Mucosa of descending colon (tissue), 3 donors: ENCODE measurements at regions not wholly inside any gene's neighbourhood (a gene's known extent, or its start where the extent isn't known, plus 50 kb on each side); places are given as distances from the start of the nearest gene placed in this dataset.

ENCODE experiments used
- ATAC-seq: fragments of 200-7000 bp; cut with Tn5 transposase; one replicate; pipeline ENCODE4 v1.9.1; 2020; ENCODE audit warnings: mild to moderate bottlenecking, moderate library complexity
- DNase-seq, 3 donors: peaks; one replicate each; pipeline ENCODE4 v3.0.0-alpha.2; 2020
- H3K36me3 ChIP-seq: fragments of 200-600 bp; one replicate; pipeline ENCODE4 v1.8.0; 2021; ENCODE audit warnings: low read depth, mild to moderate bottlenecking
- H3K4me1 ChIP-seq: fragments of 200-600 bp; one replicate; pipeline ENCODE4 v1.8.0; 2021; ENCODE audit warnings: low read depth, mild to moderate bottlenecking
- H3K4me3 ChIP-seq: fragments of 200-600 bp; one replicate; pipeline ENCODE4 v1.8.0; 2021; ENCODE audit warnings: mild to moderate bottlenecking
- H3K9me3 ChIP-seq: fragments of 200-600 bp; one replicate; pipeline ENCODE4 v1.8.0; 2021; ENCODE audit warnings: mild to moderate bottlenecking
- intact Hi-C, 2 donors: fragments of 100-400 bp; cut with DNase I in 1 of 2; cut with micrococcal nuclease in 1 of 2; formaldehyde crosslinking; loops; one replicate each; pipeline versions ENCODE4 v1.11.0 to v1.11.1; 2022; cut with DNase I, micrococcal nuclease
- TF ChIP-seq, protein P1 (sequence below): fragments of 200-600 bp; IDR thresholded peaks from one replicate; pipeline ENCODE4 v1.8.0; 2022; ENCODE audit warnings: antibody characterized with exemption, mild to moderate bottlenecking
- donor health status: DM: no; HTN: no; CAD: no; lungs with moderate emphysema.
- donor health status: DM: no; HTN: no; CAD: no.
- donor health status: DM: no; HTN: yes; CAD: no.

GRCh38 chr5:175243441-175243840 is 200.5 kb downstream of the DRD1 start:
- TF ChIP-seq, protein P1, sequence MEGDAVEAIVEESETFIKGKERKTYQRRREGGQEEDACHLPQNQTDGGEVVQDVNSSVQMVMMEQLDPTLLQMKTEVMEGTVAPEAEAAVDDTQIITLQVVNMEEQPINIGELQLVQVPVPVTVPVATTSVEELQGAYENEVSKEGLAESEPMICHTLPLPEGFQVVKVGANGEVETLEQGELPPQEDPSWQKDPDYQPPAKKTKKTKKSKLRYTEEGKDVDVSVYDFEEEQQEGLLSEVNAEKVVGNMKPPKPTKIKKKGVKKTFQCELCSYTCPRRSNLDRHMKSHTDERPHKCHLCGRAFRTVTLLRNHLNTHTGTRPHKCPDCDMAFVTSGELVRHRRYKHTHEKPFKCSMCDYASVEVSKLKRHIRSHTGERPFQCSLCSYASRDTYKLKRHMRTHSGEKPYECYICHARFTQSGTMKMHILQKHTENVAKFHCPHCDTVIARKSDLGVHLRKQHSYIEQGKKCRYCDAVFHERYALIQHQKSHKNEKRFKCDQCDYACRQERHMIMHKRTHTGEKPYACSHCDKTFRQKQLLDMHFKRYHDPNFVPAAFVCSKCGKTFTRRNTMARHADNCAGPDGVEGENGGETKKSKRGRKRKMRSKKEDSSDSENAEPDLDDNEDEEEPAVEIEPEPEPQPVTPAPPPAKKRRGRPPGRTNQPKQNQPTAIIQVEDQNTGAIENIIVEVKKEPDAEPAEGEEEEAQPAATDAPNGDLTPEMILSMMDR: no peak
- DNase-seq (no peak), ATAC-seq (no peak)
- Histone ChIP-seq H3K4me3 (no peak overlapping the region), H3K36me3 (no peaks in the 10 kb centered on the region), H3K4me1 (no peaks in the 10 kb centered on the region), H3K9me3 (no peaks in the 10 kb centered on the region)
- intact Hi-C loops: no loop called here

GRCh38 chr5:175242207-175242606 is 201.8 kb downstream of the DRD1 start:
- ATAC-seq (no peak), DNase-seq (no peak)
- Histone ChIP-seq H3K4me3 (no peak overlapping the region), H3K4me1 (no peaks in the 10 kb centered on the region), H3K36me3 (no peaks in the 10 kb centered on the region), H3K9me3 (no peaks in the 10 kb centered on the region)
- intact Hi-C loops: no loop called here
- TF ChIP-seq, protein P1: no peak

DNA sequence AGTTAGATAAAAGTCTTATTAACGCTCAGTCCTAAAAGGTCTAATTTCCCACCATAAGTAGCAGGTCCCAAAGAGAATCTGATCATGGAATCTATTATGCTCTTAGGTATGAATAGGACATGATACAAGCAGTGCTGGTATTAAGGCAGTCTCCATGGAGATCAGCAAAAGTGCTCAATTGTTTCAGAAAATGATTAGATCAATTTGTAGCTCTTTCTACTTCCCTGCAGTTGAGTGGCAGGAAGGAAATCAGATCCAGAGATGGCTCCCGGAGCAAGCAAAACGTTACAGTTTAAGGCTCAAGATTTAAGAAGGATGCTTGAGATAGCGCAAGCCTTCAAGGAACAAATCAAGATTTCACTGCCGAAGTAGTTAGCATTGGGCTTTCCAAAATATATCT is 205.7 kb downstream of the DRD1 start:
- TF ChIP-seq, protein P1: no peak
- Histone ChIP-seq H3K4me1 (no peaks in the 10 kb centered on the region), H3K4me3 (no peak overlapping the region), H3K9me3 (no peaks in the 10 kb centered on the region), H3K36me3 (no peaks in the 10 kb centered on the region)
- intact Hi-C loops: no loop called here
- DNase-seq (no peak), ATAC-seq (no peak)

DNA sequence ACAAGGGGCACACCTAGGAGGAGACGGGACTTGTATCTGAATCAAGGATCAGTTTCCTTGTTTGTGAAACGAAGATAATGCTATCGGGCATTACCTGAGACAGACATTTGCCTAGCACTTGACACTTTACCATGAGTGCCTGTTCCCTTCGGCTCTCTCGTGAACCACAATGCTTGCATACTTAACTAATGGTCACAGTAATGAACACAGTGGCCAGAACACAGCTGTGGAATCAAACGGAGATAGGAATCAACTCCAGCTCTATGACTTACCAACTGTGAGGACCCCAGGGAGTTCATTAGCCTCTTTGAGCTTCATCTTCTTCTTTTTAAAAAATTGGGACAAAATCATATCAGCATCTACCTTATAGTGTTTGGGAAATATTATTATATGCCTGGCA is 207.8 kb downstream of the DRD1 start:
- intact Hi-C loops: no loop called here
- TF ChIP-seq, protein P1: no peak
- Histone ChIP-seq H3K36me3 (no peaks in the 10 kb centered on the region), H3K4me1 (no peaks in the 10 kb centered on the region), H3K4me3 (no peak overlapping the region), H3K9me3 (no peaks in the 10 kb centered on the region)
- DNase-seq: no peak
- ATAC-seq: no peak

GRCh38 chr5:175235251-175235960 is 208.6 kb downstream of the DRD1 start:
- Histone ChIP-seq H3K4me3 (no peak overlapping the region), H3K36me3 (no peaks in the 10 kb centered on the region), H3K9me3 (no peaks in the 10 kb centered on the region), H3K4me1 (no peaks in the 10 kb centered on the region)
- TF ChIP-seq, protein P1: no peak
- DNase-seq: no peak
- ATAC-seq: no peak
- intact Hi-C loops: no loop called here

GRCh38 chr5:175230299-175230698 is 213.7 kb downstream of the DRD1 start:
- DNase-seq (no peak), ATAC-seq (no peak)
- no peaks in the 10 kb centered on the region for H3K36me3 ChIP-seq
- H3K4me1 ChIP-seq: no peaks in the 10 kb centered on the region
- TF ChIP-seq, protein P1: no peak
- H3K4me3 ChIP-seq: no peak overlapping the region
- no peaks in the 10 kb centered on the region for H3K9me3 ChIP-seq
- intact Hi-C loops: no loop called here
